Thyroid gland (tissue), 4 donors: ENCODE measurements at regions not wholly inside any gene's neighbourhood (a gene's known extent, or its start where the extent isn't known, plus 50 kb on each side); places are given as distances from the start of the nearest gene placed in this dataset.

ENCODE experiments used
- DNase-seq, 2 donors: peaks; one replicate each; pipeline ENCODE4 v3.0.0-alpha.2; 2019
- H3K27ac ChIP-seq, 3 donors: fragments of 200-600 bp; sonication (generic); 1 replicate in 2 of 3; 2 replicates in 1 of 3; pipeline ENCODE4 v1.5.1; 2016 to 2019; ENCODE audit warnings: mild to moderate bottlenecking in 1 of 3, moderate library complexity in 1 of 3
- H3K27me3 ChIP-seq: fragments of 200-600 bp; sonication (generic); one replicate; pipeline ENCODE4 v1.5.1; 2019
- H3K36me3 ChIP-seq, 2 donors: fragments of 200-600 bp; sonication (generic); one replicate each; pipeline ENCODE4 v1.5.1; 2016 to 2019
- H3K4me1 ChIP-seq, 2 donors: fragments of 200-600 bp; sonication (generic); one replicate each; pipeline ENCODE4 v1.5.1; 2017 to 2019
- H3K4me3 ChIP-seq, 3 donors: fragments of 200-600 bp; sonication (generic); replicated peaks in 1 of 3; 1 replicate in 2 of 3; 2 replicates in 1 of 3; pipeline ENCODE4 v1.5.1; 2016; ENCODE audit warnings: mild to moderate bottlenecking in 1 of 3
- H3K9me3 ChIP-seq: fragments of 200-600 bp; sonication (generic); one replicate; pipeline ENCODE4 v1.5.1; 2017
- CTCF ChIP-seq, 6 experiments: fragments of 200-600 bp in 3 of 6; fragments of 450-650 bp in 3 of 6; sonication (generic) in 3 of 6; IDR thresholded peaks; one replicate each; pipeline ENCODE4 v1.5.1; 2016 to 2019; ENCODE audit warnings: antibody characterized with exemption in 6 of 6, mild to moderate bottlenecking in 2 of 6, inconsistent platforms in 1 of 6, moderate library complexity in 1 of 6
- POLR2A ChIP-seq, 2 donors: fragments of 450-650 bp; IDR thresholded peaks; one replicate each; pipeline ENCODE4 v1.6.1; 2017; ENCODE audit warnings: antibody characterized with exemption in 2 of 2, mild to moderate bottlenecking in 2 of 2, moderate library complexity in 1 of 2
- WGBS, 2 donors: methylation state at CpG; one replicate each; pipeline ENCODE4 v1.1.5; 2017; 5-methylcytosine and 5-hydroxymethylcytosine counted together
- intact Hi-C: fragments of 100-400 bp; cut with DNase I; formaldehyde crosslinking; loops from one replicate; pipeline ENCODE4 v1.15.1; 2023

DNA sequence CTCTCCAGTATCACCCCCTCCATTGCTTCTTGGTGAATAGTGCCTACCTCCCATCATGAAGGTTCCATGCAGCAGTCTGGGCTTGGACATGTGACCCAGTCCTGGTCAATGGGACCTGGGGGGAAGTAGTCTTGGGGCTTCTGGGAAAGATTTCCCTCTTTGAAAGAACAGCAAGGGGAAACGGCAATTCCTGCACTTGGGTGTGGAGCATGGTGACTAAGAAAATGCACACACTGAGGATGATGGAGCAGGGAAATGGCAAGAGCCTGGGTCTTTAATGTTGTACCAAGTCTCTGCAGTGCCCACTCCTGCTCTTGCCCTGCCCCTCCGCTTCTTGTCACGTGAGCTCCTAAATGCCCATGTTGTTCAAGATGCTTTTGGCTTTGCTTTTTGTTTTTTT is 131.4 kb upstream of the SIX2 start:
- no peak overlapping the region for H3K27ac ChIP-seq
- 83 to 89% methylated on average over 3 of the region's 3 CpGs for WGBS, 2 donors
- H3K4me1 ChIP-seq = no peaks in the 10 kb centered on the region
- no peaks in the 10 kb centered on the region for H3K36me3 ChIP-seq
- intact Hi-C loops = no loop called here
- H3K9me3 ChIP-seq = no peaks in the 10 kb centered on the region
- H3K27me3 ChIP-seq = no peaks in the 10 kb centered on the region
- TF ChIP-seq CTCF (IDR thresholded peaks at IDR 0.05) (no peak), POLR2A (IDR thresholded peaks at IDR 0.05) (no peak)
- no peak for DNase-seq
- H3K4me3 ChIP-seq = no peak overlapping the region

DNA sequence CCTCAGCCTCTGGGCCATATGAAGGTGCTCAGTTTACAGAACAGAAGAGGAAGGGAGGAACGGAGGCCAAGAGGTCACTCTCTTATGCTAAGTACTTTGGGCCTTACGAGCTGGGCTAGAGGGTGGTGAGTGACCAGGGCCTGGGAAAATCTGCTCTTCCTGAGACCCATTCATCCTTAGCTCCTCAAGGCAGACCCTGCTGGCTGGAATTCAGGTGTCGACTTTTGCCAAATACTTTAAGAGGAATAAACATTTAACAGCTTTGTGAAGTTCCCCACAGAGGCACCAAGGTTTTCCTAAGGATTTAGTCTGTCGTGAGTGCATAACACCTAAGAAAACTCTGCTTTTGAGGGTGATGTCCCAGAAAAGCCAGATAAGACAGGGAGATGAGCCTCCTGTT is 129.7 kb upstream of the SIX2 start:
- no peaks in the 10 kb centered on the region for H3K27me3 ChIP-seq
- no peak for TF ChIP-seq CTCF (IDR thresholded peaks at IDR 0.05)
- no peak for TF ChIP-seq POLR2A (IDR thresholded peaks at IDR 0.05)
- no peaks in the 10 kb centered on the region for H3K4me1 ChIP-seq
- H3K27ac ChIP-seq = no peak overlapping the region
- H3K4me3 ChIP-seq = no peak overlapping the region
- 58 to 77% methylated on average over 4 of the region's 4 CpGs for WGBS, 2 donors
- no peaks in the 10 kb centered on the region for H3K9me3 ChIP-seq
- intact Hi-C loops = no loop called here
- no peak for DNase-seq
- H3K36me3 ChIP-seq = no peaks in the 10 kb centered on the region

GRCh38 chr2:45137966-45138695 is 128.9 kb upstream of the SIX2 start:
- Histone ChIP-seq H3K4me1 (no peaks in the 10 kb centered on the region), H3K27ac (no peak overlapping the region), H3K4me3 (no peak overlapping the region), H3K36me3 (no peaks in the 10 kb centered on the region), H3K9me3 (no peaks in the 10 kb centered on the region), H3K27me3 (no peaks in the 10 kb centered on the region)
- TF ChIP-seq CTCF (IDR thresholded peaks at IDR 0.05) (no peak), POLR2A (IDR thresholded peaks at IDR 0.05) (no peak)
- intact Hi-C loops = no loop called here
- no peak for DNase-seq
- WGBS, 2 donors = 89 to 94% methylated on average over 8 of the region's 8 CpGs

DNA sequence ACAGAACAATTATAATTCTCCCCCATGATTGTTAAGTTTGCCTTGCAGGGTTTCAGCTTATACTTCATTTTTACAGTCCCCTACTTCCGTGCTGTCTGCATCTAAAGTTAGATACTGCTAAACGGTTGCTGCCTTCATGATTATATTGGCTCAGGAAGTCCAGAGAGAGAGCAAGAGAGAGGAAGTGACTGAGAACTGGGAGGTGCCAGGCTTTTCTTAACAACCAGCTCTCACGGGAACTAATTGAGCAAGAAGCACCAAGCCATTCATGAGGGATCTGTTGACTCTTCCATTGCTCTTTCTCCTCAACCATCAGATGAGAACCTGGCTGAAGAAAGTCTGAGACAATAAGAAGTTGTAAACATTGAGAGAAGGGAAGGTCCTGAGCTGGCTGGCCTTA is 125.5 kb upstream of the SIX2 start:
- Histone ChIP-seq H3K4me1 (no peaks in the 10 kb centered on the region), H3K4me3 (no peak overlapping the region), H3K36me3 (no peaks in the 10 kb centered on the region), H3K27me3 (no peaks in the 10 kb centered on the region), H3K9me3 (no peaks in the 10 kb centered on the region), H3K27ac (no peak overlapping the region)
- DNase-seq = no peak
- no peak for TF ChIP-seq CTCF (IDR thresholded peaks at IDR 0.05)
- TF ChIP-seq POLR2A (IDR thresholded peaks at IDR 0.05) = no peak
- intact Hi-C loops = no loop called here
- WGBS, 2 donors = 32 to 38% methylated on average over 3 of the region's 3 CpGs

DNA sequence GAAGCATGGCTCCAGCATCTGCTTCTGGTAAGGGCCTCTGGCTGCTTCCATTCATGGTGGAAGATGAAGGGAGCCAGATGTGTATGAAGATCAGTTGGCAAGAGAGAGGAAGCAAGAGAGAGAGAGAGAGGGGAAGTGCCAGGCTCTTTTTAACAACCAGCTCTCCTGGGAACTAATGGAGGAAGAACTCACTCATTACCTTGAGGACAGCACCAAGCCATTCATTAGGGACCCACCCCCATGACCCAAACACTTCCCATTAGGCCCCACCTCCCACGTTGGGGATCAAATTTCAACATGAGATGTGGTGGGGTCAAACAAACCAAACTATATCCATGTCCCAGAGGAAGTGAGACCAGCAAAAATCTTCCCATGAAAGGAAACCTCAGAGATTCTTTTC is 124.8 kb upstream of the SIX2 start:
- H3K27ac ChIP-seq = no peak overlapping the region
- H3K4me3 ChIP-seq = no peak overlapping the region
- 12 to 26% methylated on average over 1 of the region's 1 CpG for WGBS, 2 donors
- intact Hi-C loops = no loop called here
- H3K9me3 ChIP-seq = no peaks in the 10 kb centered on the region
- no peak for TF ChIP-seq CTCF (IDR thresholded peaks at IDR 0.05)
- TF ChIP-seq POLR2A (IDR thresholded peaks at IDR 0.05) = no peak
- H3K36me3 ChIP-seq = no peaks in the 10 kb centered on the region
- no peaks in the 10 kb centered on the region for H3K4me1 ChIP-seq
- no peak for DNase-seq
- H3K27me3 ChIP-seq = no peaks in the 10 kb centered on the region
